ENCODE measurements at regions not wholly inside any gene's neighbourhood (a gene's known extent, or its start where the extent isn't known, plus 50 kb on each side); places are given as distances from the start of the nearest gene placed in this dataset.

- DNase-seq (no peak), ATAC-seq (ENCODE audit: insufficient read depth, low read depth) (no peak)
- H3K4me3 ChIP-seq (ENCODE audit: low read depth in 1 of 2, low read length in 2 of 2), result no peak overlapping the region
- H2AFZ ChIP-seq (ENCODE audit: low read depth, low read length), result no peak overlapping the region
- H3K36me3 ChIP-seq (ENCODE audit: insufficient read depth, low read length), result no peaks in the 10 kb centered on the region
- H3K9me3 ChIP-seq (ENCODE audit: insufficient read depth, low read length, severe bottlenecking), result no peaks in the 10 kb centered on the region
- no peak for TF ChIP-seq CTCF (IDR thresholded peaks at IDR 0.05; ENCODE audit: borderline replicate concordance, extremely low read depth, low read length, poor library complexity, severe bottlenecking)
- no peak for TF ChIP-seq EZH2 (IDR thresholded peaks at IDR 0.05; ENCODE audit: borderline replicate concordance, low read depth, low read length, severe bottlenecking)
- H3K79me2 ChIP-seq (ENCODE audit: insufficient read depth, low read length), result no peaks in the 10 kb centered on the region
- H3K27me3 ChIP-seq (ENCODE audit: insufficient read depth, low read length, poor library complexity), result no peaks in the 10 kb centered on the region
- no peaks in the 10 kb centered on the region for H4K20me1 ChIP-seq (ENCODE audit: insufficient read depth, low read length)
- no peak overlapping the region for H3K27ac ChIP-seq (ENCODE audit: low read length)
- no peak overlapping the region for H3K9ac ChIP-seq (ENCODE audit: low read depth, low read length)
- no peak overlapping the region for H3K4me2 ChIP-seq (ENCODE audit: insufficient read depth, low read length)
- H3K4me1 ChIP-seq (ENCODE audit: insufficient read depth, low read length), result peaks cover 23% of the 10 kb centered on the region
These were observed 536.5 kb upstream of the MGMT start for GRCh38 chr10:128930515-128930914.

GRCh38 chr10:128932071-128932820 is 534.8 kb upstream of the MGMT start:
- Histone ChIP-seq H3K4me1 (ENCODE audit: insufficient read depth, low read length) (peaks cover 36% of the 10 kb centered on the region), H3K27me3 (ENCODE audit: insufficient read depth, low read length, poor library complexity) (no peaks in the 10 kb centered on the region), H3K9me3 (ENCODE audit: insufficient read depth, low read length, severe bottlenecking) (no peaks in the 10 kb centered on the region), H2AFZ (ENCODE audit: low read depth, low read length) (no peak overlapping the region), H3K9ac (ENCODE audit: low read depth, low read length) (no peak overlapping the region), H3K4me2 (ENCODE audit: insufficient read depth, low read length) (no peak overlapping the region), H4K20me1 (ENCODE audit: insufficient read depth, low read length) (no peaks in the 10 kb centered on the region), H3K79me2 (ENCODE audit: insufficient read depth, low read length) (no peaks in the 10 kb centered on the region), H3K27ac (ENCODE audit: low read length) (no peak overlapping the region), H3K36me3 (ENCODE audit: insufficient read depth, low read length) (no peaks in the 10 kb centered on the region), H3K4me3 (ENCODE audit: low read depth in 1 of 2, low read length in 2 of 2) (no peak overlapping the region)
- TF ChIP-seq CTCF (IDR thresholded peaks at IDR 0.05; ENCODE audit: borderline replicate concordance, extremely low read depth, low read length, poor library complexity, severe bottlenecking) (no peak), EZH2 (IDR thresholded peaks at IDR 0.05; ENCODE audit: borderline replicate concordance, low read depth, low read length, severe bottlenecking) (no peak)
- no peak for DNase-seq
- ATAC-seq (ENCODE audit: insufficient read depth, low read depth), result no peak

- no peak for TF ChIP-seq EZH2 (IDR thresholded peaks at IDR 0.05; ENCODE audit: borderline replicate concordance, low read depth, low read length, severe bottlenecking)
- no peak for TF ChIP-seq CTCF (IDR thresholded peaks at IDR 0.05; ENCODE audit: borderline replicate concordance, extremely low read depth, low read length, poor library complexity, severe bottlenecking)
- peak; percentile 68 for DNase-seq
- H2AFZ ChIP-seq (ENCODE audit: low read depth, low read length), result no peak overlapping the region
- H3K36me3 ChIP-seq (ENCODE audit: insufficient read depth, low read length), result no peaks in the 10 kb centered on the region
- peak overlapping the region; percentile 68 for H3K27ac ChIP-seq (ENCODE audit: low read length)
- H3K4me2 ChIP-seq (ENCODE audit: insufficient read depth, low read length), result peak overlapping the region; percentile 24
- H3K27me3 ChIP-seq (ENCODE audit: insufficient read depth, low read length, poor library complexity), result no peaks in the 10 kb centered on the region
- H3K9ac ChIP-seq (ENCODE audit: low read depth, low read length), result peak overlapping the region; percentile 15; the same call in 1 of the 2 replicates
- peak; percentile 84 for ATAC-seq (ENCODE audit: insufficient read depth, low read depth)
- H4K20me1 ChIP-seq (ENCODE audit: insufficient read depth, low read length), result no peaks in the 10 kb centered on the region
- no peaks in the 10 kb centered on the region for H3K79me2 ChIP-seq (ENCODE audit: insufficient read depth, low read length)
- H3K4me3 ChIP-seq (ENCODE audit: low read depth in 1 of 2, low read length in 2 of 2), result no peak overlapping the region
- no peaks in the 10 kb centered on the region for H3K9me3 ChIP-seq (ENCODE audit: insufficient read depth, low read length, severe bottlenecking)
- H3K4me1 ChIP-seq (ENCODE audit: insufficient read depth, low read length), result peaks cover 36% of the 10 kb centered on the region
These were observed 532.5 kb upstream of the MGMT start for GRCh38 chr10:128934492-128934891.
